GM19238 (cell line): ENCODE measurements at regions not wholly inside any gene's neighbourhood (a gene's known extent, or its start where the extent isn't known, plus 50 kb on each side); places are given as distances from the start of the nearest gene placed in this dataset.
"Not testable (repeated sequence)": the region's sequence is repeated elsewhere in the genome, so short reads cannot be mapped to it uniquely, and the experiment has no call there.

ENCODE experiments used
- DNase-seq: peaks from one replicate; pipeline ENCODE4 v3.0.0; 2011; ENCODE audit warnings: low spot score; ENCODE audit not compliant: insufficient read length

DNA sequence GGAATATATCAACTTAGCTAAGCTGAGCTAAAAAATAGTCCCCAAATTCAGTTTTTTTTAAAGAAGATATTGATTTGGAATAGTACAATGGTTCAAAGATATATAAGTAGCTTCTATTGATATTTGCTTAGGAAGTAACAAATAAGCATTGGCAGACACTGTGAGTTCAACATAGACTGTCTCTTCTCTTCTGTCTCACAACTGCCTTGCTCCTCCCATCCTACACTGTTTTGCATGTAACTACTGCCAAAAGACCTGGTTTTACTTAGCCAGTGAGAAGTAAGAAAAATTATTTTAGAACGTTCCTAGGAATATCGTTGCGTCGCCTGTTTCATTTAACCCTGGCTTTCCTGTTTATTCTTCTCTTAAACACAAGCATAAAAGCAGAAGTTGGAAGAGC lies 859.0 kb upstream of the SPRY2 start:
- no peak for DNase-seq

DNA sequence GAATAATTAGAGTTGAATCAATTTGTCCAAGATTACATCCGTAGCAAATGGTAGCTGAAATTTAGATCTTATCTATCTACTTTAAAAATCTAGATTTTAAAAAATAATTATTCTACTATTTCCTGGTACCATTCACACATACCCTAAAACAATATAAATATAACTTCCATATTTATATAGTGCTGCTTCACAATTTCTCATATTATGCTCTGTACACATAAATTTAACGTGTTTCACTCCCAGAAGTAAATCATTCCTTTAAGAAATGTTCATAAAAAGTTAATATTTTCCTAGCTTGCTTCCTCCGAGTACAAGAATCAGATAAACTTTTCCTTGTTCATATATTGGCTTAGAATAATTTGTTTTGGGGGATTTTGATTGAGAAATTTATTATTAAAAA lies 857.0 kb upstream of the SPRY2 start:
- DNase-seq, result no peak

DNA sequence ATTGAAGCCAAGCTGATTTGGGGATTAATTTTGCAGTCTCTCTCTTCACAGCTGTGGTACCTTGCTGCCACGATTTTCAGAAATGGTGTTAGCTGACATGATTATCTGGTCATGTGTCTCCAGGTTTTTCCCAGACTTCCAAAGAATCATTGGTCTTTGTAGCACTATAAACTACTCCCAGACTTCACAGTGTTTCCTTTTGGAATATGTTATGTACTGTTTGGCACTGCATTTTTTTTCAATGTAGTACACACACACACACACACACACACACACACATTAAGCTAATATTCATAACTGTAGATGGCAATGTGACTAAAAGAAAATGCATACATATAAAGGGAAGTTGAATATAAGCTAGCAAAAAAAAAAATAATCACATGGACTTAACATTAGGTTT lies 856.6 kb upstream of the SPRY2 start:
- DNase-seq, result no peak

DNA sequence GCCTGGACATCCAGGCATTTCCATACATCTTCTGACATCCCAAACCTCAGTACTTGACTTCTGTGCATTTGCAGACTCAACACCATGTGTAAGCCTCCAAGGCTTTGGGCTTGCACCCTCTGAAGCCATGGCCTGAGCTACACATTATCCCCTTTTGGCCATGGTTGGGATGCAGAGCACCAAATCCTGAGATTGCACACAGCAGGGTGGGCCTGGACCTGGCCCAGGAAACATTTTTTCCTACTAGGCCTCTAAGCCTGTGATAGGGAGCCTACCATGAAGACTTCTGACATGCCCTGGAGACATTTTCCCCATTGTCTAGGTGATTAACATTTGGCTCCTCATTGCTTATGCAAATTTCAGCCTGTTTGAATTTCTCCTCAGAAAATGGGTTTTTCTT lies 853.4 kb upstream of the SPRY2 start:
- DNase-seq, result no peak

DNA sequence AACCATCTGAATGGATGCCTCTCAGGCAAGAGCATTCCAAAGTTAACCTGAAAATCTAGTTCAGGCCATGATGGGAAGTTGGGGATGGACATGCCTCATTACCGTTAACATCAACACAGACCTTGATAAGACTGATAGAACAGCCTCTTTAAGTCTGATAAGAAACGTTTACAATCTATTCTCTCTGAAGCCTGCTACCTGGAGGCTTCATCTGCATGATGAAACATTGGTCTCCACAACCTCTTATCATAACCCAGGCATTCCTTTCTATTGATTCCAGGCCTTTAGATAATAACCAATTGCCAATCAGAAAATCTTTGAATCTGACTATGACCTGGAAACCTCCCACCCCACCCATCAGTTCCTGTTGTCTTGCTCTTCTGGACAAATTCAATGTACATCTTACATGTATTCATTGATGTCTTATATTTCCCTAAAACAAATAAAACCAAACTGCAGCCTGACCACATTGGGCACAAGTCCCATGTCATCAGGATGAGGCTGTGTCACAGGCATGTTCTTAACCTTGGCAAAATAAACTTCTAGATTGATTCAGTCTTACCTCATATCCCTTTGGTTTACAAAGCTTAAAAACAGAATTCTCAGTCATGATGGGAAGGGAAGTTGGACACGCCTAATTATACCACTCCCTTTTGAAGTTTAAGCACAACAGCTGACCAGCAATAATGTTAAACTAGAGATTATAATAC lies 843.8 kb upstream of the SPRY2 start:
- no peak for DNase-seq

DNA sequence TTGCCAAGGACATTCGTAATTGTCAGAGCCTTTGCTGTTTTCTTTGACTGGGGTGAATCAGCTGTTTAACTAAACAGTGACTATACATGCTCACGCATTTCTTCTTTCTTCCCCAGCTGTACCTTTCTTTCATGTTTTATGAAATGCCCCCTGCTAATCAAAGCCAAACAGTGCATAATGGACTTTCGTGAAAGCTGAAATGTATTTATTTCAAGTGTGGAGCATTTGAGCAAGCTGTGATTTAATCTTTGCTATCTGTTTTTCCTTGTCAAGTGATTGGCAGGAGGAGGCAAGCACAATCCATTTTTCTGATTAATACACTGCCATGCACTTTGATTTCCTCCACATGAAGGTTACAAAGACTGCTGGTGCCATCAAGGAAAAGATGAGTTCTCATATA lies 831.7 kb upstream of the SPRY2 start:
- DNase-seq, result no peak

DNA sequence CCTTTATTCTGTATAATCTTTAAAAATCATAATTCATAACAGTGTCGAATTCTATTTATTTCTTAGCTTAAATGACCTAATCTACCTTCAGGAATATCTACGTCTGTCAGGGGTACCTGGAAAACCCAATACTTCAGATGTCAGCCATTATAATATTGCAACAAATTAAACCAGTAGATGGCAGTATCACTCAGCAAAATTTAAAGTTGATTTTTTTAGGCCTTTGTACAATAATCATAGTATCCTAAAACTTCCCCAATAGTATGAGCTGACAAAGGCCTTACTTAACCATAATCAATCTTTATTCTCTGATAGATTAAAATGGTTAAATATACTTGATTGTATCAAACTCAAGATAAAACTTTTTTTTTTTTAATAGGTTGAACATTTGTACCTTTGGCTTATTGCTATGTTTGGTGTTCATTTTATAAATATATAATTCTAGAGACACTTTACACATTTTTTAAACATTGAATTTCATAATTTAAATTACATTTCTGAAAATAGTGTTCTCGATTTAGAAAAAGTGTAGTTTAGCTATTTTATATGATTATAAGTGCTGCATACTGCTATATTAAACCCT lies 830.2 kb upstream of the SPRY2 start:
- no peak for DNase-seq

DNA sequence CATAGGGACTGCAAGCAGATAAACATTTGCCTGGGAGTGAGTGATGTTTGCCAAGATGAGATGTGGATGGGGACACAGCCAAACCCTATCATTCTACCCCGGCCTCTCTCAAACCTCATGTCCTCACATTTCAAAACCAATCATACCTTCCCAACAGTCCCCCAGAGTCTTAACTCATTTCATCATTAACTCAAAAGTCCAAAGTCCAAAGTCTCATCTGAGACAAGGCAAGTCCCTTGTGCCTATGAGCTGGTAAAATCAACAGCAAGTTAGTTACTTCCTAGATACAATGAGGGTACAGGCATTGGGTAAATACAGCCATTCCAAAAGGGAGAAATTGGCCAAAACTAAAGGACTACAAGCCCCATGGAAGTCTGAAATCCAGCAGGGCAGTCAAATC lies 822.9 kb upstream of the SPRY2 start:
- DNase-seq, result not testable (repeated sequence)

DNA sequence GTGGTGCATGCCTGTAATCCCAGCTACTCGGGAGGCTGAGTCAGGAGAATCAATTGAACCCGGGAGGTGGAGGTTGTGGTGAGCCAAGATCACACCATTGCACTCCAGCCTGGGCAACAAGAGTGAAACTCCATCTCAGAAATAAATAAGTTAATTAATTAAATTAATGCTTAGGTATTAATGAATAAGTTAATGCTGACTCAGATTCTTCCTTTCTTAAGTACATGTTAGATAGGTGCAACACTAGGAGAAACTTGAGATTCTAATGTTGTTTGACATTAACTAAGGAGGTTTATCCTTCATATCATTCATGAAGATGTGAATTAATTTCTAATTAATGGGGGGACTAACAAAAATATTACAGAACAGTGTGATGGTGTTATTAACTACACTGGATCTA lies 812.6 kb upstream of the SPRY2 start:
- no peak for DNase-seq

DNA sequence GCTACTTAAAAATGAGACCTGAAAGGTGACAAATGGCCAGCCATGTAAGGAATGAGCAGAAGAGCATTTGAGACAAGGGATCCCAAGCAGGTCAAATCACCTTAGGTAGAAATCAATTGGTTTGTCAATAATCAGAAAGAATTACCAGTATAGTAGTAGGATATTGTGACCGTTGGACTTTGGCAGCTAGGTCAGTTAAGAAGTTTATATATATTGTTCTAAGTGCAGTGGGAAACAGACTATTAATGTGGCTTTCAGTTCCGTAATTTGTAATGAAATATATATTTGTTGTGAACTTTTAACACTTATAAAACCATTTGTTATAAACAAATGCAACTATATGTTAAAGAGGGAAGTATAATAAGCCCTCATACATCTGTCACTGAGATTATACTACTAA lies 807.9 kb upstream of the SPRY2 start:
- no peak for DNase-seq

DNA sequence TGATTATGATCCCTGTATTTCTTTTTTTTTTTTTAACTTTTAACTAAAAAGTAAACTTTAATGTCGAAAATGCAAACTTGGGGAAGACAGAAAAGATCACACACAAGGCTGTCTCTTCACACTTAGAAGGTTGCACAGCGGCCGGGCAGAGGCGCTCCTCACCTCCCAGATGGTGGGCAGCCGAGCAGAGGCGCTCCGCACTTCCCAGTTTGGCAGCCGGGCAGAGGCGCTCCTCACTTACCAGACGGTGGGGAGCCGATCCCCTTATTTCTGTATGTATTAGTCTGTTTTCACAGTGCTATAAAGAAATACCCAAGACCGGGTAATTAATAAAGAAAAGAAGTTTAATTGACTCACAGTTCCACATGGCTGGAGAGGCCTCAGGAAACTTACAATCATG lies 805.6 kb upstream of the SPRY2 start:
- not testable (repeated sequence) for DNase-seq

DNA sequence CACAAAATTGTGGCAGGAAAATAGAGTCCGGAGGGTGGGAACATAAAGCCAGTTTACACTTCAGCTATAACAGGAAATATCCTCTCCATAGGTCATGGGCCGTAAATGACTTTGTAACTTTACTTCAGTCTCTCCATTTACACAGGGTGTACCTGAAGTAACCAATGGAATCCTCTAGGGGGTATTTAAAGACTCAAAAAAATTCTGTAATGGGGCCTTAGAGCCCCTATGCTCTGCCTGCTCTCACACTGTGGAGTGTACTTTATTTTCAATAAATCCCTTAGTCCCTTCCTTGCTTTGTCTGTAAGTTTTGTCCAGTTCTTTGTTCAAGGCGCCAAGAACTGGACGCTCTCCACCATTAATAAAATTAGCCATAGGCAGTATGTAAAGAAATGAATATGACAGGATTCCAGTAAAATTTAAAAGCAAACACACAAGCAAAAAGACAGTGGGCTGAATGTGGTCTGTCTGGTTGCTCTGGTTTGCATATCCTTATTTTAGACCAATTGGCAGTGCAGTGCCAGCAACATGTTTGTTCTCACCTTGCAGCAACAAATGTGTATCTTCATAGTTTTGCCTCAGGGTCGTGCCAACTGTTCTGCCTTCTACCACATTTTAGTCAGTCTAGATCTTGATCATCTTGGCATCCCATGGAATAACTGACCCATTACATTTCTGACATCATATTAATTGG lies 801.5 kb upstream of the SPRY2 start:
- no peak for DNase-seq

DNA sequence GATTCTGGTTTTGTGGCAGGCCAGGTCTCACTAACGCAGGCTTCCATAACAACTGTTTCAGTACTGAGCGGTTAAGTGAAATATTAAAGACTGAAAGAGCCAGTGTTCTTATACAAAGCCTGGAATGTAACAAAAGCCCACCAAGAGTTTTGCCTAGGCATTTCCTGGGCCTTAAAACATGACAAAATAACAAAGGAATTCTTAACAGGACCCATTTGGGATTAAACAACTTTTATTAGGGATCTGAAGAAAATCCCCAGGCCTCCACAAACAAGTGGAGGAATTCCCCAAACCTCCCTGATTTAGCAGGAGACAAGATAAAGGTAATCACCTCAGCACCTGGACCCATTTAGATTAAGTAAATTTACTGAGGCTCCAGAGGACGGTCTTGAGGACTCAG lies 799.7 kb upstream of the SPRY2 start:
- no peak for DNase-seq

DNA sequence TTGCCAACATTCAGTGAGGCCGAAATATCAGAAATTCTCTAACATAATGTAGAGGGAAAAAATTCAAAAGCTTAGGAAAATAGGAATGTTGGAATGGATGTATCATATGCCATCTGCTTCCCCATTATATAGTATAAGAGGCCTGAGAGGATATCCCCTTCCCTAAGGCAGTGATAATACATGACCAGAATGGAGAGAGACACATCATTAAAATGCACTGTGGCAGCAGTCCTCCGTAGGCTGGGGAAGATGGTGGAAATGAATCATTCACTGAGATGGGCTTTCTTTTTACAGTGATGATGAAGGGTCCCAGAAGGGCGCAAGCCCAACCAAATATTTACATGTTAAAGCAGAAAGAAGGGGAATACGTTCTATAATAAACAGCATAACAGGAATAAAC lies 799.1 kb upstream of the SPRY2 start:
- no peak for DNase-seq

DNA sequence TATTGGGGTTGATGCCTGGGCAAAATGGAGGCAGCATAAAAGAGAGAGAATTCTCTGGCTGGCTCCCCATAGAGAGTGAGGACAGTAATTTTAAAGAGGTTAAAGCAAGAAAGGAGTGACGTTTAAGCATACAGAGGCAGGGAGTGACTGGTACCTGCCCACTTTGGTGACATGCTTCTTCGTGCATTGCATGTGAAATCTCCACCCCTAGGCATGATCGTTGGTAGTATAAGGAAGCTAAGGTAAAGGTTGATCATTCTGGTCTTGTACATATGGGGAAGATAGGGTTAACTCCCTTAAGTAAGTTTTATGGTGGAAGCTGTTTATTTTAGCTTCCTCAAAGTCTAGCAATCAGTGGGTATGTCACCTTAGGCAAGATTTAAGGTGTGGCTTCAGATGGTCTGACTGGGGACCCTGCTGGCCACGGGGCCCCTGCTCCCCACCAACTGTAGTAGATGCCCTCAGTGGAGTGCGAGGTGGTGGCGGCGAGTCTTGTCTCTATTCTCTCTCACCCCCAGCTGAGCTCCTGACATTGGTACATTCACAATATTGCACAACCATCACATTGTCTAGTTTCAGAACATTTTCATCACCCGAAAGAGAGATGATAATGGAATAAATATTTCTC lies 797.5 kb upstream of the SPRY2 start:
- no peak for DNase-seq

DNA sequence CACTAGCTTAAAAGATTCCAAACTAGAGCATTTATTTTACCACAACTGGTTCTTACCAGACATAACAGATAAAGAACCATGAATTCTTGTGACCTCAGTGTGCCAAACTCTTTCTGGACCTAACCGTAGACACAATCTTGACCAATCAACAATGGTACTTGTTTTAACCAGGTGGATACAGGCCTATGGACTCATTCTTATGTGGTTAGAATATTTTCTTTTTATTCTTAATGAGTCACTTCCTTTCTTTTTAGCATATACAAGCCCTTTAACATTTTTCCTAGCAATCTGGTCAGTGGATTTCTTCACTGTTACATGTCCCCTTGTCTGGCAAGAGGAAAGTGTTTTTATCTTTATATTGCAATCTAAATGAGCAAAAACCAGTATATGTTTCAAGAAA lies 792.1 kb upstream of the SPRY2 start:
- no peak for DNase-seq

DNA sequence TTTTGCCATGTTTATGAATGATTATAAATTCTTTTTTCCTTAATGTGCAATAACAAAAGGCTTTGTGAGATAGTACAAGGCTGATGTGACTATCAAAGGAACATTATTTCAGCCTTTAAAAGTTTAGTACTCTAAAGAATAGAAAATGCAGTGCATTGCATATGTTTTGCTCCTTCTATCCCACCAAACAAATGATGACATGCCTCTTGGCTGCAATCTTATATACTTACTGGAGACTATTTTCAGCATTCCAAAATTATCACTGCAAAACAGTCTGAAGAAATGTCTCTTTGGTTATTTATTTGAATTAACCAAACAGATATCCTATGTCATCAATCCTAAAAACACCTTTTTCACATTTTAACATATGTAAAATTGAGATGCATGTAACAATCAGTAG lies 776.5 kb upstream of the SPRY2 start:
- DNase-seq, result no peak

DNA sequence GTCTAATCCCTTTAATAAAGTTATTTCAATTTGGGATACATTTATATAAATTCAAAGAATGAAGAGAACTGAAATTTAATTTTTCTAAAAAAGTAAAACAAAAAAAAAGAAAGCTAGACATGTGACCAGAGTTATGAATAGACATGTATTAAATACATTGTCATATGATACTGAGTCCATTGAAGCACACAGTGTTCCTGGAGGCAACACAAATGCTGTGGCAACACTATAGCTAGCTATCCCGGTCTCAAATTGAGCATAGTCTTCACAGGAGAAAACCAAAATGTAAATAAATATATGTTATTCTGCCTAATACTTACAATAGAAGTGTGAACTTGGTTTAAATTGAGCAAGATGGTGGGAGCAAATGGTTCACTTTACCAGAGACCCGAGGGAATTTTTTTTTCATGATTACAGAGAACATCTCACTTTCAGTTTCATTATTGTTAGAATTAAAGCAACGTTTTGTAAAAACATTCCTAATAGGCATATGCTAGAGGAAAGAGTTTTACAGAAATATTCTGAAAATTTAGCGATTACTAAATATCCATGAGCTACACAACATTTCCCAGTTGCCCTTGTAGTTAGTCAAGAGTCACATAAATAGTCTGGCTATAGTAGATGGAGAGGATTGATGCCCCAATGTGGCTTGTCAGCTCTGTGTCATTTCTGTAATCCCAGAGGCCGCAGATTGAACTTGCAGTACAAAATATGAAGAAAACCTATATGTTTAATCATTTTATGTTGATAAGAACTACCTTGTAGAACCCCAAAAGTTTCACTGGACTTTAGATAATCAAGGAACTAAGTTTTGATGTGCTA lies 775.7 kb upstream of the SPRY2 start:
- DNase-seq, result no peak

DNA sequence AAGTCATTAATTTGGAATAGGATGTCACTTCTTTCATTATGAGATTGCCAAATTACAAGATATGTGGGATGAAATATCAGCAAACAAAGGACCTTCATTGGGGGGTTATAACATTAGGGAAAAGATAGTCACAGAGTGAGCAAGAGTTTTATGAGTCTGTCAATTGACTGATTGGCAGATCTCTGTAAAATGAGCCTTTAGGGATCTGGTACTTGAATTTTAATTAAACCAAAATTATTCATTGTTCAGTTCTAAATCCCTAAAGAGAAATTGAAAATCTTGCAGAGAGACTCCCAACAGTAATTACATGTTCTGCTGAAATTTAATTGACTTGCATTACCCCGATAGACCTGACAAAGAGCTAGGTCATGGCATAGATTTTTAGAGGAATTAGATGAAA lies 768.1 kb upstream of the SPRY2 start:
- DNase-seq, result no peak

DNA sequence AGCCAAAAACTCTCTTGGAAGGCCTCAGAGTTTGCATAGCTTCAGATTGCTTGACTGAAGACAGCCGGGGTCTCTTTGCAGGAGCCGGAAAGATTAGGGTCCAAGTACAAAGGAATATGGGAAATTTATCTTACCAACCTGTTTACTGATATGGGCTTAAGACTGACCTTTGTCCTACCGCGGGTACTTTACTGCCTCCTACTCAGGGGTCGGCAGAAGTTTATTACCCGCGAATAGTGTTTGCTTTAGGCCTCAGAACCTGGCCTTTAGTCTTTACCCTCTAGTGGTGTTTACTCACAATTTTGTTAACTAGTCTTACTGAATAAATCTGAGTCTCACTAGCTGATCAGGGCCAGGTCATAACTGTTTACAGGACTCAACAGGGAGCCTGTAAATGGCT lies 765.4 kb upstream of the SPRY2 start:
- DNase-seq, result no peak

DNA sequence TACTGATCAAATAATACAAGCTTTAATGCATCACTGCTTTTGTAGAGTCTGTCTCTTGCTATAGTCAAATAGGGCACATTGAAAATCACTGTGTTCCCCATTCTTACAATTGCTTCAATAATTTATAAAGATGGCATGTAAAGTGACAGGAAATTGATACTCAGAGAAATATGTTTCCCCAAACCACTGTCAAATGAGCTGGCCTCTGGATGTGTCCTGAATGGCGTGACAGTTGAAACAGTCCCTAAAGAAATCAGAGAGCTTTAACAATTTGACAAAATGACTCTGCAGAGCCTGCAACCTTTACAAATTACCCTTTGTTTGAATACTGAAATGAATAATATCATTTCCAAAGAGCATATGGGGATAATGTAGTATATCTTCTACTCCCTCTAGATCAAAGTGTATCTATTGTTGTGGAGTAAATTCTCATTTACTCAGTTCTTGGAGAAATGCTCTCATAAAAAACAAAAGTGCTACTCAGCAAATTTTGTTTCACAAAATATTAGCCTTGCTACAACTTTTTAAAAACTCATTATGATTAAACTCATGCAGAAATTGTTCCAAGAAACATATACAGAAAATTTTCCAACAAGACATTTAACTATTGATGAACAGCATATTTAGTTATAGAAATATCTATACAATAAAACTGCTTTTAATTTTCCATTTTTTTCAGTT lies 763.2 kb upstream of the SPRY2 start:
- no peak for DNase-seq
